PC-3 (cell line): ENCODE measurements at regions not wholly inside any gene's neighbourhood (a gene's known extent, or its start where the extent isn't known, plus 50 kb on each side); places are given as distances from the start of the nearest gene placed in this dataset.

Experiments
- CTCF ChIP-seq: fragments of 300-600 bp; sonication (generic); conservative IDR thresholded peaks from 2 replicates; pipeline ENCODE4 v1.5.1; 2017; ENCODE audit warnings: antibody characterized with exemption, low read depth, mild to moderate bottlenecking, low read length
- EZH2 ChIP-seq: fragments of 300-600 bp; sonication (generic); IDR thresholded peaks from one replicate; pipeline ENCODE4 v1.6.1; 2017; ENCODE audit warnings: antibody characterized with exemption, mild to moderate bottlenecking, low read length; ENCODE audit not compliant: unreplicated experiment
- EZH2phosphoT487 ChIP-seq: fragments of 300-600 bp; sonication (generic); IDR thresholded peaks from 2 replicates; pipeline ENCODE4 v1.6.1; 2018; ENCODE audit warnings: mild to moderate bottlenecking, antibody characterized with exemption, low read length, borderline replicate concordance

- TF ChIP-seq CTCF (no peak), EZH2phosphoT487 (no peak), EZH2 (no peak)
These were observed 116.8 kb upstream of the MEIS1 start for GRCh38 chr2:66318009-66318561.
